ENCODE measurements at regions not wholly inside any gene's neighbourhood (a gene's known extent, or its start where the extent isn't known, plus 50 kb on each side); places are given as distances from the start of the nearest gene placed in this dataset.

- H3K14ac ChIP-seq (ENCODE audit: insufficient read length) = no peak overlapping the region
- no peak overlapping the region for H2BK5ac ChIP-seq (ENCODE audit: low read depth, low read length)
- DNase-seq (ENCODE audit: low read depth in 1 of 2, low spot score in 2 of 2) (no peak), FAIRE-seq (no peak)
- WGBS, 2 experiments (ENCODE audit: extremely low coverage in 1 of 2, insufficient coverage in 1 of 2, insufficient read length in 1 of 2, insufficient replicate concordance in 2 of 2, low coverage in 1 of 2, low lambda C conversion rate in 2 of 2, missing lambda C conversion rate in 1 of 2) = 96% methylated on average over 5 of the region's 5 CpGs; no CpG with 5 or more reads in 1 of the 2 experiments
- no peak overlapping the region for H3K56ac ChIP-seq (replicated peaks; ENCODE audit: insufficient read length, low read depth, low read length)
- no peaks in the 10 kb centered on the region for H3K79me1 ChIP-seq (ENCODE audit: low read depth, low read length)
- ChIA-PET POLR2A (ENCODE audit: partially characterized antibody) (interaction anchor here (0.6 kb wide), 2 partner anchors 10 to 23 kb away, joined by 3 read pairs; no protein-coding TSS in a partner anchor), CTCF (ENCODE audit: partially characterized antibody) (interaction anchor here (0.6 kb wide), 1 partner anchor 25 kb away, joined by 3 read pairs; no protein-coding TSS in a partner anchor)
- no peak overlapping the region for H4K91ac ChIP-seq (replicated peaks; ENCODE audit: insufficient read length, low read length)
- no peak overlapping the region for H2BK120ac ChIP-seq (replicated peaks; ENCODE audit: low read depth, low read length)
- no peak overlapping the region for H3K27ac ChIP-seq (ENCODE audit: low read depth, low read length)
- H3K4me2 ChIP-seq (ENCODE audit: insufficient read depth in 1 of 2, low read depth in 2 of 2, low read length in 2 of 2) = no peak overlapping the region
- H2BK15ac ChIP-seq (ENCODE audit: low read length) = no peak overlapping the region
- no peak overlapping the region for H2BK12ac ChIP-seq (ENCODE audit: low read depth, low read length)
- H2BK20ac ChIP-seq (ENCODE audit: low read length) = no peak overlapping the region
- H3K79me2 ChIP-seq (ENCODE audit: control insufficient read depth in 1 of 2, insufficient read depth in 2 of 2, low read length in 2 of 2) = no peaks in the 10 kb centered on the region
- no peak overlapping the region for H3K4ac ChIP-seq (replicated peaks; ENCODE audit: insufficient read length, low read depth, low read length)
- no peak overlapping the region for H2AK5ac ChIP-seq (ENCODE audit: low read depth, low read length)
- no peak overlapping the region for H3K9ac ChIP-seq (replicated peaks in 1 of 4; ENCODE audit: extremely low read depth in 1 of 4, low read depth in 3 of 4, low read length in 3 of 4)
- H3K23me2 ChIP-seq (ENCODE audit: low read depth, low read length) = no peaks in the 10 kb centered on the region
- H4K5ac ChIP-seq (ENCODE audit: insufficient read length, low read depth, low read length) = no peak overlapping the region
- no peaks in the 10 kb centered on the region for H4K20me1 ChIP-seq (replicated peaks in 1 of 2; ENCODE audit: control insufficient read depth in 1 of 2, insufficient read depth in 2 of 2, low read length in 2 of 2)
- no peak overlapping the region for H3K18ac ChIP-seq (ENCODE audit: extremely low read depth, low read length)
- no peak overlapping the region for H2AFZ ChIP-seq (ENCODE audit: low read length)
- no peak overlapping the region for H3K4me3 ChIP-seq (ENCODE audit: extremely low read depth in 1 of 4, insufficient read depth in 2 of 4, low read depth in 3 of 4, low read length in 4 of 4)
- no peaks in the 10 kb centered on the region for H3K36me3 ChIP-seq (ENCODE audit: control insufficient read depth in 2 of 4, insufficient read depth in 4 of 4, low read length in 3 of 4)
- H4K8ac ChIP-seq (ENCODE audit: extremely low read depth, insufficient read depth, low read length) = no peak overlapping the region
- no peaks in the 10 kb centered on the region for H3K27me3 ChIP-seq (replicated peaks in 1 of 4; ENCODE audit: control insufficient read depth in 3 of 4, extremely low read depth in 1 of 4, insufficient read depth in 3 of 4, low read length in 3 of 4)
- H3K4me1 ChIP-seq (replicated peaks in 1 of 4; ENCODE audit: control insufficient read depth in 3 of 4, insufficient read depth in 4 of 4, low read length in 3 of 4) = no peaks in the 10 kb centered on the region
- H3K9me3 ChIP-seq (ENCODE audit: insufficient read depth in 2 of 2, low read depth in 1 of 2, low read length in 1 of 2) = peaks cover 16 to 23% of the 10 kb centered on the region in 2 experiments
- H3K23ac ChIP-seq (ENCODE audit: insufficient read length) = no peak overlapping the region
- TF ChIP-seq, protein P1, sequence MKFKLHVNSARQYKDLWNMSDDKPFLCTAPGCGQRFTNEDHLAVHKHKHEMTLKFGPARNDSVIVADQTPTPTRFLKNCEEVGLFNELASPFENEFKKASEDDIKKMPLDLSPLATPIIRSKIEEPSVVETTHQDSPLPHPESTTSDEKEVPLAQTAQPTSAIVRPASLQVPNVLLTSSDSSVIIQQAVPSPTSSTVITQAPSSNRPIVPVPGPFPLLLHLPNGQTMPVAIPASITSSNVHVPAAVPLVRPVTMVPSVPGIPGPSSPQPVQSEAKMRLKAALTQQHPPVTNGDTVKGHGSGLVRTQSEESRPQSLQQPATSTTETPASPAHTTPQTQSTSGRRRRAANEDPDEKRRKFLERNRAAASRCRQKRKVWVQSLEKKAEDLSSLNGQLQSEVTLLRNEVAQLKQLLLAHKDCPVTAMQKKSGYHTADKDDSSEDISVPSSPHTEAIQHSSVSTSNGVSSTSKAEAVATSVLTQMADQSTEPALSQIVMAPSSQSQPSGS (IDR thresholded peaks at IDR 0.05; ENCODE audit: low read length) = no peak
- TF ChIP-seq CHD1 (IDR thresholded peaks at IDR 0.05; ENCODE audit: low read depth, low read length) (no peak), CTCF (IDR thresholded peaks at IDR 0.05; ENCODE audit: control extremely low read depth in 1 of 3, insufficient read depth in 1 of 3, low read depth in 1 of 3, low read length in 3 of 3) (no peak), MAFK (IDR thresholded peaks at IDR 0.05; ENCODE audit: low read depth, low read length) (no peak)
These were observed 92.9 kb downstream of the SNRPE start for GRCh38 chr1:203954293-203954692.
